Smooth muscle cell (in vitro differentiated cells): ENCODE measurements at regions not wholly inside any gene's neighbourhood (a gene's known extent, or its start where the extent isn't known, plus 50 kb on each side); places are given as distances from the start of the nearest gene placed in this dataset.

Source experiments
- DNase-seq: peaks from one replicate; lab custom pipeline; 2025; ENCODE audit not compliant: unreplicated experiment; lab: John Stamatoyannopoulos, UW
- H2AFZ ChIP-seq: fragments of 200-600 bp; sonication (generic); 2 replicates; pipeline ENCODE4 v1.6.0; 2016; ENCODE audit warnings: antibody characterized with exemption, low read depth, mild to moderate bottlenecking
- H3F3A ChIP-seq: fragments of 200-600 bp; sonication (generic); 2 replicates; pipeline ENCODE4 v1.6.0; 2017; ENCODE audit warnings: antibody characterized with exemption, low read depth
- H3K27ac ChIP-seq: fragments of 200-600 bp; sonication (generic); 2 replicates; pipeline ENCODE4 v1.5.1; 2016; ENCODE audit warnings: low read depth, mild to moderate bottlenecking
- H3K27me3 ChIP-seq: fragments of 200-600 bp; sonication (generic); 2 replicates; pipeline ENCODE4 v1.6.1; 2016; ENCODE audit warnings: low read depth, mild to moderate bottlenecking
- H3K36me3 ChIP-seq: fragments of 200-600 bp; sonication (generic); 2 replicates; pipeline ENCODE4 v1.5.1; 2016; ENCODE audit warnings: low read depth
- H3K4me1 ChIP-seq: fragments of 200-600 bp; sonication (generic); 2 replicates; pipeline ENCODE4 v1.5.1; 2016; ENCODE audit warnings: low read depth
- H3K4me2 ChIP-seq: fragments of 200-600 bp; sonication (generic); 2 replicates; pipeline ENCODE4 v1.6.0; 2016; ENCODE audit warnings: mild to moderate bottlenecking
- H3K4me3 ChIP-seq: fragments of 200-600 bp; sonication (generic); 2 replicates; pipeline ENCODE4 v1.5.1; 2016; ENCODE audit warnings: mild to moderate bottlenecking
- H3K79me2 ChIP-seq: fragments of 200-600 bp; sonication (generic); 2 replicates; pipeline ENCODE4 v1.6.0; 2016; ENCODE audit warnings: low read depth, mild to moderate bottlenecking
- H3K9ac ChIP-seq: fragments of 200-600 bp; sonication (generic); 2 replicates; pipeline ENCODE4 v1.6.0; 2016; ENCODE audit warnings: low read depth
- H3K9me3 ChIP-seq: fragments of 200-600 bp; sonication (generic); replicated peaks from 2 replicates; pipeline ENCODE4 v1.5.1; 2016; ENCODE audit warnings: low read depth
- H4K20me1 ChIP-seq: fragments of 200-600 bp; sonication (generic); 2 replicates; pipeline ENCODE4 v1.6.0; 2016; ENCODE audit warnings: low read depth
- WGBS: methylation state at CpG from one replicate; pipeline ENCODE4 v1.1.7; 2016; ENCODE audit warnings: low lambda C conversion rate; 5-methylcytosine and 5-hydroxymethylcytosine counted together
- TF ChIP-seq, protein P1 (sequence below): fragments of 200-600 bp; sonication (generic); IDR thresholded peaks from 2 replicates; pipeline ENCODE4 v1.5.1; 2017; ENCODE audit warnings: borderline replicate concordance, mild to moderate bottlenecking, antibody characterized with exemption; ENCODE audit not compliant: insufficient read depth, poor library complexity, severe bottlenecking

DNA sequence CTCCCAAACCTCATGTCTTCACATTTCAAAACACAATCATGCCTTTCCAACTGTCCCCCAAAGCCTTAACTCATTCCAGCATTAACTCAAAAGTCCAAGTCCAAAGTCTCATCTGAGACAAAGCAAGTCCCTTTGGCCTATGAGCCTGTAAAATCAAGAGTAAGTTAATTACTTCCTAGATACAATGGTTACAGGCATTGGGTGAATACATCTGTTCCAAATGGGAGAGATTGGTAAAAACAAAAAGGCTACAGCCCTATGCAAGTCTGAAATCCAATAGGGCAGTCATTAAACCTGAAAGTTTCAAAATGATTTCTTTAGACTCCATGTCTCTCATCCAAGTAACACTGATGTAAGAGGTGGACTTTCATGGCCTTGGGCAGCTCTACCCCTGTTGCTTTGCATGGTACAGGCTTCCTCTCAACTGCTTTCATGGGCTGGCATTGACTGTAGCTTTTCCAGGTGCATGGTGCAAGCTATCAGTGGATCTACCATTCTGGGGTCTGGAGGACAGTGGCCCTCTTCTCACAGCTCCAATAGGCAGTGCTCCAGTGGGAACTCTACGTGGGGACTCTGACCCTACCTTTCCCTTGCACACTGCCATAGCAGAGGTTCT is 55.0 kb upstream of the PLSCR4 start:
- no peaks in the 10 kb centered on the region for H3F3A ChIP-seq
- no peaks in the 10 kb centered on the region for H3K79me2 ChIP-seq
- 100% methylated on average over 1 of the region's 1 CpG for WGBS
- H3K4me2 ChIP-seq, result no peak overlapping the region
- H2AFZ ChIP-seq, result no peak overlapping the region
- H3K4me3 ChIP-seq, result no peak overlapping the region
- no peaks in the 10 kb centered on the region for H3K36me3 ChIP-seq
- H3K9me3 ChIP-seq, result no peaks in the 10 kb centered on the region
- no peak for DNase-seq
- no peaks in the 10 kb centered on the region for H3K4me1 ChIP-seq
- no peaks in the 10 kb centered on the region for H4K20me1 ChIP-seq
- TF ChIP-seq, protein P1, sequence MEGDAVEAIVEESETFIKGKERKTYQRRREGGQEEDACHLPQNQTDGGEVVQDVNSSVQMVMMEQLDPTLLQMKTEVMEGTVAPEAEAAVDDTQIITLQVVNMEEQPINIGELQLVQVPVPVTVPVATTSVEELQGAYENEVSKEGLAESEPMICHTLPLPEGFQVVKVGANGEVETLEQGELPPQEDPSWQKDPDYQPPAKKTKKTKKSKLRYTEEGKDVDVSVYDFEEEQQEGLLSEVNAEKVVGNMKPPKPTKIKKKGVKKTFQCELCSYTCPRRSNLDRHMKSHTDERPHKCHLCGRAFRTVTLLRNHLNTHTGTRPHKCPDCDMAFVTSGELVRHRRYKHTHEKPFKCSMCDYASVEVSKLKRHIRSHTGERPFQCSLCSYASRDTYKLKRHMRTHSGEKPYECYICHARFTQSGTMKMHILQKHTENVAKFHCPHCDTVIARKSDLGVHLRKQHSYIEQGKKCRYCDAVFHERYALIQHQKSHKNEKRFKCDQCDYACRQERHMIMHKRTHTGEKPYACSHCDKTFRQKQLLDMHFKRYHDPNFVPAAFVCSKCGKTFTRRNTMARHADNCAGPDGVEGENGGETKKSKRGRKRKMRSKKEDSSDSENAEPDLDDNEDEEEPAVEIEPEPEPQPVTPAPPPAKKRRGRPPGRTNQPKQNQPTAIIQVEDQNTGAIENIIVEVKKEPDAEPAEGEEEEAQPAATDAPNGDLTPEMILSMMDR, result no peak
- H3K9ac ChIP-seq, result no peak overlapping the region
- no peak overlapping the region for H3K27ac ChIP-seq
- no peaks in the 10 kb centered on the region for H3K27me3 ChIP-seq

GRCh38 chr3:146300768-146301167 is 49.9 kb upstream of the PLSCR4 start:
- WGBS, result 88% methylated on average over 1 of the region's 1 CpG
- H3K27ac ChIP-seq, result no peak overlapping the region
- no peaks in the 10 kb centered on the region for H4K20me1 ChIP-seq
- no peak for DNase-seq
- H3K79me2 ChIP-seq, result no peaks in the 10 kb centered on the region
- no peak overlapping the region for H3K9ac ChIP-seq
- TF ChIP-seq, protein P1, result no peak
- no peaks in the 10 kb centered on the region for H3K9me3 ChIP-seq
- no peaks in the 10 kb centered on the region for H3K4me1 ChIP-seq
- H3K4me3 ChIP-seq, result no peak overlapping the region
- no peak overlapping the region for H3K4me2 ChIP-seq
- H3K27me3 ChIP-seq, result no peaks in the 10 kb centered on the region
- no peaks in the 10 kb centered on the region for H3K36me3 ChIP-seq
- H3F3A ChIP-seq, result no peaks in the 10 kb centered on the region
- no peak overlapping the region for H2AFZ ChIP-seq
